Posterior cingulate gyrus (tissue), 11 donors: ENCODE measurements at regions not wholly inside any gene's neighbourhood (a gene's known extent, or its start where the extent isn't known, plus 50 kb on each side); places are given as distances from the start of the nearest gene placed in this dataset.
"Not testable (repeated sequence)": the region's sequence is repeated elsewhere in the genome, so short reads cannot be mapped to it uniquely, and the experiment has no call there.

Experiments
- DNase-seq, 10 donors: peaks; one replicate each; pipeline versions ENCODE4 v3.0.0 to v3.0.0-alpha.2; 2020 to 2021; ENCODE audit warnings: mixed read lengths in 3 of 10
- intact Hi-C: fragments of 100-400 bp; cut with DNase I; formaldehyde crosslinking; loops from one replicate; pipeline ENCODE4 v1.15.1; 2023

DNA sequence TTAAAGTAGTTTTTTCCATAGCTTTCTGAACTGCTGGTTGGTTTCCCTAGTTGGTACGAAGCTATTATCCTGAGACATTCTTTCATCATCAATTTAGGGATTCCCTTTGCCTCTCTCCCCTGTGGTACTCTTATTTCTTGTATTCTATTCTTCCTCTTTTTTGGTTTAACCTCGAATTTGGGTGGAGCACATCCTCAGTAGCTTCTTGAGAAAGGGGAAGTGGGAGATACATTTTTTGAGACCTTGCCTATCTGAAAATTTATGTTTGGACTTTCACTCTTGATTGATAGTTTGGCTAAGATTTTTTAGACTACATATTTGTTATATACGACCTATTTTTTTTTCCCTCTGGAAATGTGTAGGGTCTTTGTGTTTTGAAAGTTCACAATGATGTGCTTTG is 121.7 kb upstream of the ZBED5 start:
- no peak for DNase-seq
- intact Hi-C loops = no loop called here

DNA sequence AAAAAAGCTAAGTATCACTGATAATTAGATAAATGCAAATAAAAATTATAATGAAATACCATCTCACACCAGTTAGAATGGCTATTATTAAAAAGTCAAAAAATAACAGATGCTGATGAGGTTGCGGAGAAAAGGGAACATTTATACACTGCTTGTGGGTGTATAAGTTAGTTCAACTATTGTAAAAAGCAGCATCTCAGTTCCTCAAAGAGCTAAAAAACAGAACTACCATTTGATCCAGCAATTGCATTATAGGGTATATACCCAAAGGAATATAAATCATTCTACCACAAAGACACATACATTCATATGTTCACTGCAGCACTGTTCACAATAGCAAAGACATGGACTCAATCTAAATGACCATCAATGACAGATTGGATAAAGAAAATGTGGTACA is 120.3 kb upstream of the ZBED5 start:
- intact Hi-C loops = no loop called here

DNA sequence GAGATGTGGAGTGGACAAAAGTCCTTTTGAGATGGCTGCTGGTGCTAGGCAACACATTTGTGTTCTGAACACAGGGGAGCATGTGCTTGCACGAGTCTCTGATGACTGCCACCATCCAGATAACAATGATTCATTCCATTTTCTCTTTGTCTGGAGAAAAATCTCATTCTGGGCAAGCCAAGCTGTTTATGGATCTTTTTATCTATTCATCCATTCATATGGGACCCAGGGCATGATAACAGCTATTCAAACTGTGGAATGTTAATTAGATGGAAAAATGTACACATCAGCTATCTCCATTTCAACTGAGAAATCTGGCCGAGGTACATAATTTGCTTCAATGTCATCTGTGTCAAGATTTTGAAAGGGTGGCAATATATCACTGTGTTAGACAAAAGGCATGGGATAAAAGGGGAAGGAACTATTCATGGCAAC is 117.5 kb upstream of the ZBED5 start:
- intact Hi-C loops = no loop called here
- DNase-seq = peak in 4 of 10 donors; percentile 29 to 79 (median 32)

More for the DNA sequence above, 120.3 kb upstream of the ZBED5 start:
- no peak for DNase-seq

DNA sequence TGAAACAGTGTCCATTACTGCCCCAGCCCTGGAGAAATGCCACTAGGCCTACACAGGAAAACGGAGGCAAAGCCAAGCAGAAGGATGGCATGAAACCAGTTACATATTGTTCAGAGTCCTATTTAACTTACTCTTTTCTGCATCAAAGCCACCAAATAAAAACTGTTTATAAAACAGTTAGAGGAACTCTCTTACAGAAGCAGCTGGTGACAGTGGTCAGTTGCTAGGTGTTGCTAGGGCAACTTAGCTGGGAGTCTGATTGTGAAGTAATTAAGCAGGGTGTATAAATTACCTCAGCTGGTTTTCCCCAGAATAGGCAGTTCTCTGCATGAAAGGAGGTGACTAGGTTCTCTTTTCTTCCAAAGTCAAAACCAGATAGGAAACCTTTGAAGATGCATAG is 115.6 kb upstream of the ZBED5 start:
- intact Hi-C loops = no loop called here
- peak in 4 of 10 donors; percentile 22 to 69 (median 37) for DNase-seq

DNA sequence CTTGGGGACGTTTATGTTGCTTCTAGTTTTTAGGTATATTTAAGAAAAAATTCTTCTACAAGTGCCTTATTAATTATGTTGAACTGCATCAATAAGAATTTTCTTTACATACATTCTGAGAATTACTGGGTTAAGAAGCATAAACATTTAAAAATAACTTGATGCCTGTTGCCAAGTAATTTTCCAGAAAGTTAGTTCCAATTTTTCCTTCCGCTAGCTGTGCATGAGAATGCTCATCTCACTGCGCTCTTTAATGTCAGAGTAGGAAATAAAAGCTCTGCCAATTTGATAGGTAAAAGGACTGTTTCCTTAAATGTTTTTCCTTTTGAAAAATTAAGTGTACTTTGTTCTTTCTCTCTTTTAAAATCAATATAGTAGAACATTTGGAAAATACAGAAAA is 113.1 kb upstream of the ZBED5 start:
- intact Hi-C loops = no loop called here
- DNase-seq = no peak

DNA sequence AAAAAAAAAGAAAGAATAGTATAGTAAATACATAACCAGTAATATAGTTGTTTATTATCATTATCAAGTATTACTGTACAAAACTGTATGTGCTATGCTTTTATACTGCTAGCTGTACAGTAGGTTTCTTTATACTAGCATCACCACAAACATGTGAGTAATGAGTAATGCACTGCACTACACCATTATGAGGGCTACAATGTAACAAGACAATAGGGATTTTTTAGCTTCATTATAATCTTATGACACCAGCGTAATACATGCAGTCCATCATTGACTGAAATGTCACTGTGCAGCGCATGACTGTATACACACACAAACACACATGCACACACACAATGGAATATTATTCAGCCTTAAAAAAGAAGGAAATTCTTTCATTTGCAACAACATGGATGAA is 111.5 kb upstream of the ZBED5 start:
- no peak for DNase-seq
- intact Hi-C loops = no loop called here

DNA sequence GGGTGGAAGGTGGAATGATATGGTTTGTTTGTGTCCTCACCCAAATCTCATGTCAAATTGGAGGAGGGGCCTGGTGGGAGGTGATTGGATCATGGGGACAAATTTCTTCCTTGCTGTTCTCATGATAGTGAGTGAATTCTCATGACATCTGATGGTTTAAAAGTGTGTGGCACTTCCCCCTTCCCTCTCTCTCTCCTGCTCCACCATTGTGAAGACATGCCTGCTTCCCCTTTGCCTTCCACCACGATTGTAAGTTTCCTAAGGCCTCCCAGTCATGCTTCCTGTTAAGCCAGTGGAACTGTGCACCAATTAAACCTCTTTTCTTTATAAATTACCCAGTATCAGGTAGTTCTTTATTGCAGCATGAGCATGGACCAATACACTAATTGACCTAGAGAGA is 99.0 kb upstream of the ZBED5 start:
- intact Hi-C loops, DNase-seq: not testable (repeated sequence)

DNA sequence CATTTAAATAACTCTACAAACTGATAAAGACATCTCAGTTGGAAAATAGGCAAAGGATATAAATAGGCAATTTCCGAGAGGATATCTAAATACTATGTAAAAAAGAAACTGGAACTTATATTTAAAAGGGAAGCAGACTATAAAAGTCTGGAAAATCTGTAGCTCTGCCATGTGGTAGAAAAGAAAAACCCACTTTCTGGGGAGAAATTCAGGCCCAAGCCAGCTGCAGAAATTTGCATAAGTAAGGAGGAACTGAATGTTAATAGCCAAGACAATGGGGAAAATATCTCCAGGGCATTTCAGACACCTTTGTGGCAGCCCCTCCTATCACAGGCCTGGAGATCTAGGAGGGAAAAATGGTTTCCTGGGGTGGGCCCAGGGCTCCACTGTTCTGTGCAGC is 97.8 kb upstream of the ZBED5 start:
- intact Hi-C loops = no loop called here

DNA sequence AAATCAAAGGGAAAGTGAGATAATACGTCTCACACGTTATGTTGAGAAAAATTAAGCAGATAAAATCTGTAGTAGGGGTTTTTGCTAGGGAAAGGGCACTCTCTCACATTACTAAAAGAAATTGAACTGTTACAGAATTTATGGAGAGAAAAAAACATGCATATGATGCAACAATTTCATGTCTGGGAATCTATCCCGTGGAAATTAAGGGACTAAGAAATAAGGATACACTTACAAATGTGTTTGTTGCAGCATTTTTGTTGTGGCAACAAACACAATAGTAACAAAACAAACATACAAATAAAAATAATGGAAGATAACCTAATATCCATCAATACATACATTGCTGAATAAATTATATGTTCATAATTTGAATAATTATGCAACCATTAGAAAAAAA is 96.3 kb upstream of the ZBED5 start:
- intact Hi-C loops = no loop called here

More for the DNA sequence above, 97.8 kb upstream of the ZBED5 start:
- DNase-seq = no peak

DNA sequence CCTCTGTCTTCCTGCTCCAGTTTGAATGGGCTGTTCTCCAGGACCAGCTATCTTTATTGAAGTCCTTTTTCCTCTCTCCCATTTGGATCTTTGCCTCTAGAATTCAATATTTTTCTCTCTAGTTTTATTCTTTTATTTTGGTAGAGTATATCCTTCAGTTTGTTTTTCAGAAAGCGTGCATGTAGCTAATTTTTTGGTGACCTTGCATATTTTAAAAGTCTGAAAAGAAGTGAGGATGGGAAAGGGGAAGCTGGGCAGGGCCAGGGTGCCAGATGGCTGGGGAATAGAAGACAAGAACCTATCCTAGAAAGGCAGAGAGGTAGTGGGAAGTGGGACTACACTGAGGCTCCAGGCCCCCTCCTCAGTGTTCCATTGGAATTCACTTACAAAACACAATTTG is 95.0 kb upstream of the ZBED5 start:
- intact Hi-C loops = no loop called here
- no peak for DNase-seq

More for the DNA sequence above, 96.3 kb upstream of the ZBED5 start:
- no peak for DNase-seq

DNA sequence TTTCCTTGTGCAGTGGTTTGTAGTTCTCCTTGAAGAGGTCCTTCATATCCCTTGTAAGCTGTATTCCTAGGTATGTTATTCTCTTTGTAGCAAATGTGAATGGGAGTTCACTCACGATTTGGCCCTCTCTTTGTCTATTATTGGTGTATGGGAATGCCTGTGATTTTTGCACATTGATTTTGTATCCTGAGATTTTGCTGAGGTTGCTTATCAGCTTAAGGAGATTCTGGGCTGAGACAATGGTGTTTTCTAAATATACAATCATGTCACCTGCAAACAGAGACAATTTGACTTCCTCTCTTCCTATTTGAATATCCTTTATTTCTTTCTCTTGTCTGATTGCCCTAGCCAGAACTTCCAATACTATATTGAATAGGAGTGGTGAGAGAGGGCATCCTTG is 90.1 kb upstream of the ZBED5 start:
- DNase-seq, intact Hi-C loops: not testable (repeated sequence)

DNA sequence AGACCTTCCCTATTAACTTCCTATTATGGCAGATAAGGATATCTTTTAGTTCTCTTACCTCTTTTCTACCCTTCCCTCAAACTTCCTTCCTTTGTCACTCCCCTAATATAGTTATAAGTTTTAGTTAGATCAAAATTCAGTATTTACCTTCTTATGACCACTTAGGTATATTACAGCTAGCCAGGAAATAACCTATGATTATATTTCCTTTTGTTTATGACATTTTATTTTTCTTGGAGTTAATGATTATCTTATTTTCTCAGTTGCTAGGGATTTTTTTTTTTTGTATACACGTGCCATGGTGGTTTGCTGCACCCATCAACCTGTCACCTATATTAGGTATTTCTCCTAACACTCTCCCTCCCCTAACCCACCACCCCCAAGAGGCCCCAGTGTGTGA is 88.2 kb upstream of the ZBED5 start:
- intact Hi-C loops = no loop called here
- no peak for DNase-seq

DNA sequence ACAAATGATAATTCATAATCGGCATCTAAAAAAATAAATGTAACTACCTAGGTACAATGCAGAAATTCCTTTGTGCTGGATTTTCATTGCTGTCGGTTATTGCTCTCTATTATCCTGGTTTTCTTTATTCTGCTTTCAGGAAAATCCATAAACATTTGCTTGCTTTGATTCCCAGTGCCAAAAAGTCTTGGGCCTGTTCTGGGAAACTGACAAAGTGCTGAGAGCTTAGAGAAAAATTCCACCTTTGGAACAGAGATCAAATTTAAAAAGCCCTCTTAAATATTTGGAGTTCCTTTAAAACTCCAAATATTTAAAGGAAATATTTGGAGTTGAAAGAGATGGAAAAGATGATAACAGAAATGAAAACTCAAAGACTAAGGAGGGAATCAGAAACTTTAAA is 87.3 kb upstream of the ZBED5 start:
- intact Hi-C loops = no loop called here
- no peak for DNase-seq

DNA sequence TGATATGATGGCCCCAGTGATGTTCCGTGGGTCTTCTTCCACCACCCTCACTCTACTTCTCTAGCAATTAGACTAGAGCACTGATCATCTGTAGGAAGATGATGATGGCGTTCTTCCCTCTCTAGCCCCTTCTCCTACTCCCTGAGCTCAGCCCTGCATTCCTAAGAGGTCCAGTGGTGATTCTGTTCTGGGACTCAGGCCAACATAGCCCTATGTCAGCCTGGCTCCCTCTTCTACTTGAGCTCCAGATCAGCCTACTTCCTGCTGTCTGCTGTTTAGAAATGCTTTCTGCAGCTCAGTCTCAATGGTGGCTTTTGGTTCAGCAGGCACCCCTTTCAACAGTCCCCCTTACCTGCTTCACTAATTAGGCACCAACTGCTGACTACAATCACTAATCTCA is 86.1 kb upstream of the ZBED5 start:
- intact Hi-C loops = no loop called here

DNA sequence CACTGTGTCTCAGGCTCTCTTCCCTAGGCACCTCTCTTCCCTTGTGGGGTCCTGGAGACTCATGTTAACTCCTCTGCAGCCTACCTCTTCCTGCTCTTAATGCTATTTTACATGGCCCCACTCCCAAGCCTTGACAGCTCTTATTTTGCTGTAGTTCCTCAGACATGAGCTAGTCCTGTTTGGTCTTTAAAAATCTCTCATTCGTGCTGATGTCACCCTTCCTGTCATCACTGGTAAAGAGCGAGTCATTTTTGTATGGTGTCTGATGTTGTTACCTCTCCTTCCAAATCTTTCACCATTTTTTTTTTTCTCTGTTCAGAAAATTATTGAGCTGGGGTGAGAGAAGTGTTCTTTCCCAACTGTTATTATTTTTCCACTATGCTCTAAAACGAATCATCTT is 84.8 kb upstream of the ZBED5 start:
- intact Hi-C loops = no loop called here
- DNase-seq = no peak

More for the DNA sequence above, 86.1 kb upstream of the ZBED5 start:
- no peak for DNase-seq

DNA sequence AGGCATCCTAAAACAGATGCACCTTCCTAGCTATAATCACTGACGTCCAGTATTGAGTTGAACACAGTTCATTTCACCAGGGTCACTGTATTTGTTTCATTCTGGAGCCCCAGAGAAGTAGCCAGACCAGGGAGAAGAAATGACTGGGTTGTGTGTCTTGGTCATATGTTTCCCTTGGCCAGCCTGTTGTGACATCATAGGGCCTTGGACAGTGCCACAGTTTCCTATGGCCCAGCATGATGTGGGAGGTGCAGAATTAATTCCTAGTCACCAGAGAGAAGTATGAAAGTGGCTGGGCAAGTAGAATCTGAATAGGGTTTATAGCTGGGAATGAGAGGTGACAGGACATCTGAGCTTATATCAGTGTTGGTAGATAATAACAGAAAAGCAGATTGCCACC is 84.0 kb upstream of the ZBED5 start:
- intact Hi-C loops = no loop called here
- no peak for DNase-seq

DNA sequence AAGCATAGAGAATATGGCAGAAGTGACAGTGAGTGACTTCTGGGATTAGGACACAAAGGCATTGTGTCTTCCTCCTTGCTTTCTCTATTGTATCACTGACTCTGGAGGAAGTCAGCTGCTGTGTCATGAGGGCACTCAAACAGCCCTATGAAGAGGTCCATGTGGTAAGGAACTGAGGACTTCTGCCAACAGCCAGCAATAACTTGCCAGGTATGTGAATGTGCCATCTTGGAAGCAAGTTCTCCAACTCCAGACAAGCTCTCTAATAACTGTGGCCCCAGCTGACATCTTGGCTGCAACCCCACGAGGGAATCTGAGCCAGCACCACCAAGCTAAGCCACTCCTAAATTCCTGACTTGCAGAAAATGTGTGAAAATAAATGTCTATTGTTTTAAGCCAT is 83.6 kb upstream of the ZBED5 start:
- peak in 1 of 10 donors; percentile 25 for DNase-seq
- intact Hi-C loops = no loop called here

DNA sequence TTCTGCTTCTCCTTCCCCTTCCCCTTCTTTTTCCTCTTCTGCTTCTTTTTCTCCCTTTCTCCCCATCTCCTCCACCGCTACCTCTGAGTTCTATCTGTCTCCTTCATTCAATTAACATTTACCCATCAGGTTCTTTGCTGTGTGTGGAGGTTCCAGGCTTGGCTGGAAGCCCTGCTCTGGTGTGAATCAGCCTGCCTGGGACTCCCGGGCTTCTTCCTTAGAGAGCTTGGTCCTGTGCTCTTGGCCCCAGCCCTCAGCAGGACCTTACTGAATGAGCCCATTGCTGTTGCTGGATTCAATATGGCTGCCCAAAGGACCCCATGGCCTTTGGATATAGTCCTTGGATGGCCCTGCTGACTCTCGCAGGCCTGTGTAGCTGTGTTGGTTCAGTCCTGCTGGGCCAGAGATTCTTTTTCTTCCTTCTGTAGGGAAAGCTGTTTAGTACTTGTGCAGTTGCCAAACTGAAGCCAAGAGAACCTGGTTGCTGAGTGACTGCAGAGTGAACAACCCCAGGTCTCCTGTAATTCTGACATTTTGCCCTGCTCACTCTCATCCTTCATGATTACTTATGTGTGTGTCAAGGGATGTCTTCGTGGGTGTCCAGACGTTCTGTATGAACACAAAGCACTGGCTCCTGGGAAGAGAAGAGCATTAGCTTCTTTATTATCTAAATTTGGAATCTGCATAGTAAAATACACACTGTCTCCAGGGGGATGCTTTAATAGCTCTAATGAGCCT is 81.0 kb upstream of the ZBED5 start:
- DNase-seq = no peak
- intact Hi-C loops = loop anchor here (10.0 kb wide), 1 partner anchor 326 kb away; no protein-coding TSS in a partner anchor

DNA sequence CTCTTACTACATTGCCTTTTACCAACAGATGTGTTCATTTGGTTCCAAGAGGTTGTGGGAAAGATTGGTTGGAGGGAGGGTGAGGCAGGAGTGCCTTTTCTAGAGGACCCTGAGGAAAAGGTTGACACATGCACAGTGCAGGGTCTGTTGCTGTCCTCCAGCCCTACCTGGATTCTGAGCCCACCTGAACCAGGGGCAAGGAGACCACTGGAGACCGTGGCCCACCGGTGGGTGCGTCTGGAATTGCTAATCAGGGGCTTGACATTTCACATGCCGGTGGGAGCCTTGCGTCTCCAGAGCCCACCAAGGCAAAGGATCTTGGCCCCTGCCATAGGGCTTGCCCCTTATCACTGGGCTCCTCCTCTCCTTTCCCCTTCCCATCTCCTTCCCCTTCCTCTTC is 80.4 kb upstream of the ZBED5 start:
- intact Hi-C loops = loop anchor here (10.0 kb wide), 1 partner anchor 327 kb away; no protein-coding TSS in a partner anchor
- no peak for DNase-seq

DNA sequence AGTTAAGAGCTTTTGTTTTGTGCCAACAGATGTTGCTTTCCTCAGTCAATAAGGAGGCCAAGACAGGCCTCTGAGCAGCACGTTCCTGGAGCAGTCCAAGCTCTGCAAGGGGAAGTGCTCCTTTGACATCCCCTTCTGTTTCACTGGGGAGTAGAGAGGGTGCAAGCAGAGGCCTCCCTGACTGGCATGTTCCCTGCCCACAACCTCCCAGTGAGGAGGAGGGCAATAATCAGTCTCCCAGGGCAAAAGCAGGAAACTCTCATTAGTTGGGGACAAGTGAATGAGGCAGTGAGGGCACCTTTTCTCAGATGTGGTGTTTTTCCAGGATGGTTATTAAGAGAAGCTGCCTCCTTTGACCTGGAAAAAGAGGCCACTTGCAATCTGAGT is 79.5 kb upstream of the ZBED5 start:
- intact Hi-C loops = loop anchor here (10.0 kb wide), 1 partner anchor 327 kb away; no protein-coding TSS in a partner anchor
- no peak for DNase-seq

DNA sequence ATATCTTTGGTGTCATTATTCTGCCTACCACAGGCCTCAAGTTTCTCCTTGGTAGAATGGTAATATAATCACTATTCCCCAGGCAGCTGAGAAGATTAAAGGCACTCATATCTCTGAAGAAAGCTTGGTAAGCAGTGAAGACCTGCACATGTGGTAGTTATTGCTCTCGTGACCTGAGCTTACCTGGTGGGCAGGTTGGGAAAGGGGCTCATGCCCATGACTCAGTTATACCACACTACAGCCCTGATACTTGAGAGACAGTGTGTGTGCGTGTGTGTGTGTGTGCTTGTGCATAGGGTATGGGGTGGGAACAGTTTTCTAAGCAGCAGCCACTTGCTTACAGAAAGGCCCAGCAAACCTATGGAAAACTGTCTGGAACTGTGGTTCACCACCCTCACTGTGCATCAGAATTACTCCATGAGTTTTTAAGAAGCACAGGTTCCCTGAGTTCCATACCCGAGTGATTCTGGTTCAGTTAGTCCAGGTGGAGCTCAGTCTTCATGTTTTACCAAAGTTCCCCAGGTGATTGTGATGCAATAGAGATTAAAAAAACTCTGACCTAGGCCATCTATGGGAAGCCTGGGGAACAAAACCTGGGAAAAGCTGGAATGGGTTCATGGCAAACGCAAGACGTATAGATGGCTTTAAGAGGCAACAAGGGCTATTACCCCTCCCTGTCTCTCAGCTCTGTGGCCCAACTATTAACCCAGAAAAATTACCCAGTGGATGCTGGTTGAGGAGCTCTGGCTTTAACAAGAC is 79.0 kb upstream of the ZBED5 start:
- no peak for DNase-seq
- intact Hi-C loops = loop anchor here (10.0 kb wide), 1 partner anchor 328 kb away; no protein-coding TSS in a partner anchor
